Trophoblast cell (in vitro differentiated cells and primary cell): ENCODE measurements at regions not wholly inside any gene's neighbourhood (a gene's known extent, or its start where the extent isn't known, plus 50 kb on each side); places are given as distances from the start of the nearest gene placed in this dataset.
A peak's percentile ranks its signal among the peaks of the same experiment; 100 is the strongest.

Experiments used
- DNase-seq, 2 donors: peaks; one replicate each; pipeline ENCODE4 v3.0.0-alpha.2; 2016
- H2AFZ ChIP-seq: 2 replicates; pipeline ENCODE4 v1.6.1; 2013; ENCODE audit warnings: low read length, moderate library complexity, mild to moderate bottlenecking; ENCODE audit not compliant: insufficient read depth, poor library complexity
- H2AK5ac ChIP-seq: 2 replicates; pipeline ENCODE4 v1.6.1; 2013; ENCODE audit warnings: mild to moderate bottlenecking, low read length
- H2BK120ac ChIP-seq: 2 replicates; pipeline ENCODE4 v1.6.1; 2013; ENCODE audit warnings: low read length, mild to moderate bottlenecking, moderate library complexity; ENCODE audit not compliant: insufficient read depth, poor library complexity
- H2BK12ac ChIP-seq: 2 replicates; pipeline ENCODE4 v1.6.1; 2013; ENCODE audit warnings: mild to moderate bottlenecking, low read length, moderate library complexity
- H2BK5ac ChIP-seq: 2 replicates; pipeline ENCODE4 v1.6.1; 2013; ENCODE audit warnings: low read length, low read depth, moderate library complexity, mild to moderate bottlenecking; ENCODE audit not compliant: poor library complexity
- H3K14ac ChIP-seq: 2 replicates; pipeline ENCODE4 v1.6.1; 2013; ENCODE audit warnings: mild to moderate bottlenecking, low read length
- H3K18ac ChIP-seq: 2 replicates; pipeline ENCODE4 v1.6.1; 2013; ENCODE audit warnings: mild to moderate bottlenecking, low read length
- H3K23ac ChIP-seq: 2 replicates; pipeline ENCODE4 v1.6.1; 2013; ENCODE audit warnings: low read length
- H3K27ac ChIP-seq: 2 replicates; pipeline ENCODE4 v1.5.1; 2013; ENCODE audit warnings: low read depth, mild to moderate bottlenecking, inconsistent platforms, low read length, moderate library complexity
- H3K27me3 ChIP-seq: 2 replicates; pipeline ENCODE4 v1.6.1; 2013; ENCODE audit warnings: inconsistent platforms, mild to moderate bottlenecking, low read length, moderate library complexity; ENCODE audit not compliant: insufficient read depth
- H3K36me3 ChIP-seq, 2 experiments: 1 replicate in 1 of 2; 2 replicates in 1 of 2; pipeline ENCODE4 v1.6.1; 2013; ENCODE audit warnings: low read length in 2 of 2, mild to moderate bottlenecking in 2 of 2, moderate library complexity in 1 of 2; ENCODE audit not compliant: insufficient read depth in 2 of 2, control insufficient read depth in 1 of 2
- H3K4ac ChIP-seq: 2 replicates; pipeline ENCODE4 v1.6.1; 2013; ENCODE audit warnings: low read depth, mild to moderate bottlenecking, low read length, moderate library complexity
- H3K4me1 ChIP-seq, 2 experiments: 1 replicate in 1 of 2; 2 replicates in 1 of 2; pipeline ENCODE4 v1.6.1; 2013; ENCODE audit warnings: low read length in 2 of 2, mild to moderate bottlenecking in 2 of 2, moderate library complexity in 1 of 2; ENCODE audit not compliant: insufficient read depth in 2 of 2, control insufficient read depth in 1 of 2
- H3K4me2 ChIP-seq: 2 replicates; pipeline ENCODE4 v1.6.1; 2013; ENCODE audit warnings: inconsistent platforms, mild to moderate bottlenecking, low read length, moderate library complexity
- H3K4me3 ChIP-seq: 2 replicates; pipeline ENCODE4 v1.5.1; 2013; ENCODE audit warnings: mild to moderate bottlenecking, low read depth, low read length, inconsistent platforms
- H3K79me1 ChIP-seq: one replicate; pipeline ENCODE4 v1.6.1; 2013; ENCODE audit warnings: low read length
- H3K79me2 ChIP-seq: 2 replicates; pipeline ENCODE4 v1.6.1; 2013; ENCODE audit warnings: low read length, mild to moderate bottlenecking; ENCODE audit not compliant: control insufficient read depth, insufficient read depth, poor library complexity
- H3K9ac ChIP-seq: 2 replicates; pipeline ENCODE4 v1.6.1; 2013; ENCODE audit warnings: mild to moderate bottlenecking, low read length
- H3K9me3 ChIP-seq: 2 replicates; pipeline ENCODE4 v1.6.1; 2013; ENCODE audit warnings: low read depth, mild to moderate bottlenecking, control low read depth, inconsistent platforms, low read length; ENCODE audit not compliant: insufficient read depth
- H4K12ac ChIP-seq: 2 replicates; pipeline ENCODE4 v1.6.1; 2013; ENCODE audit warnings: low read depth, mild to moderate bottlenecking, low read length, moderate library complexity
- H4K8ac ChIP-seq: 2 replicates; pipeline ENCODE4 v1.6.1; 2013; ENCODE audit warnings: low read depth, mild to moderate bottlenecking, low read length, moderate library complexity
- H4K91ac ChIP-seq: one replicate; pipeline ENCODE4 v1.6.1; 2013; ENCODE audit warnings: low read depth, mild to moderate bottlenecking, low read length, moderate library complexity
- WGBS: extraction: QIAGEN DNeasy Blood & Tissue Kit; methylation state at CpG from one replicate; pipeline ENCODE4 v1.1.7; 2013; ENCODE audit warnings: missing lambda C conversion rate; ENCODE audit not compliant: insufficient read length, insufficient coverage; ENCODE audit errors: extremely low coverage; 5-methylcytosine and 5-hydroxymethylcytosine counted together

DNA sequence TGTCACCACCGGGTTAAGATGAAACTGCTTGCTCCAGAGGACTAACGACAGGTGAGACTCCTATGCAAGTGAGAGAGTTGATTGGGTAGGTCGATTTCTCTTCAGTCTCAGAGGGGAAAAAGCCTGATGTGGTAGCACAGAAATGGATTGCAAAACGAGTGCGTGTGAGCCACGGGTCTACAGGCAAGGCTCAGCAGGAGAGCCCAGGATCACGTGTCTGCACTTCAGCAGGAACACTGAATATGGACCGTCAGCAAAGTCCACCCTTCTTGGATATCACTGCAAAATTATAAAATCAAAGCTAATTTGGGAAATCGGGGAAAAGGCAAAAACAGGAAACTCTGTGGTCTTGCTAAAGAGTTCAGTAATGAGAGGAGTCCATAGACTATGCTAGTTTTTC is 107.7 kb upstream of the ZNF648 start:
- Histone ChIP-seq H3K23ac (no peak overlapping the region), H3K18ac (no peak overlapping the region), H3K4me2 (no peak overlapping the region), H3K27ac (no peak overlapping the region), H4K8ac (no peak overlapping the region), H2BK120ac (no peak overlapping the region), H3K4me3 (no peak overlapping the region), H2AK5ac (no peak overlapping the region), H3K4me1 (no peaks in the 10 kb centered on the region), H3K9ac (no peak overlapping the region), H3K27me3 (no peaks in the 10 kb centered on the region), H4K91ac (no peak overlapping the region), H2AFZ (no peak overlapping the region), H3K14ac (no peak overlapping the region), H3K79me1 (no peaks in the 10 kb centered on the region), H3K4ac (no peak overlapping the region), H2BK12ac (no peak overlapping the region), H3K36me3 (no peaks in the 10 kb centered on the region), H3K79me2 (no peaks in the 10 kb centered on the region), H4K12ac (no peak overlapping the region), H3K9me3 (no peaks in the 10 kb centered on the region), H2BK5ac (no peak overlapping the region)
- DNase-seq: no peak
- no CpG with 5 or more reads among the region's 9 CpGs for WGBS

DNA sequence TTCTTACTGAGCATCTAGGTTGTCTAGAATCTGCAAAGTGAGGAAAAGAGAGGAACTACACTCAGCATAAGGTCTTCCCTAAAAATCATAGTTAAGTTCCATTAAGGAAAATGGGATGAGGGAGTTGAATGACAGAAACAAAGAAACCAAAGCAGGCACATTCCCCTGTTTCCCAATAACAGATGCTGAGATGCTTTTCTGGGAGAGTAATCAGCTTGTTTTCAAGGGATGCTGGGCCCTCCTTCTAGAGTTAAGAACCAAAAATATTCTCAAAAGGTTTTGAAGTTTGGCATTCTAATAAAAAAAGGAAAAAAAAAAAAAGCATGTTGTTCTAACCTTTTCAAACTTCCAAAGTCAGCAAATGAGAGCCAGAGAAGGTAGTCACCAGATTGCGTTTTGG is 105.2 kb upstream of the ZNF648 start:
- Histone ChIP-seq H2AK5ac (no peak overlapping the region), H3K79me2 (no peaks in the 10 kb centered on the region), H3K14ac (no peak overlapping the region), H2AFZ (no peak overlapping the region), H2BK12ac (no peak overlapping the region), H4K12ac (no peak overlapping the region), H3K18ac (no peak overlapping the region), H3K4me1 (no peaks in the 10 kb centered on the region), H2BK120ac (no peak overlapping the region), H3K79me1 (no peaks in the 10 kb centered on the region), H3K4me3 (no peak overlapping the region), H3K23ac (no peak overlapping the region), H3K27ac (no peak overlapping the region), H4K8ac (no peak overlapping the region), H3K9ac (no peak overlapping the region), H3K4ac (no peak overlapping the region), H3K27me3 (no peaks in the 10 kb centered on the region), H2BK5ac (no peak overlapping the region), H3K36me3 (no peaks in the 10 kb centered on the region), H3K9me3 (no peaks in the 10 kb centered on the region), H3K4me2 (no peak overlapping the region), H4K91ac (no peak overlapping the region)
- peak in 1 of 2 donors; percentile 47 for DNase-seq
- WGBS: no CpG with 5 or more reads among the region's 1 CpG

DNA sequence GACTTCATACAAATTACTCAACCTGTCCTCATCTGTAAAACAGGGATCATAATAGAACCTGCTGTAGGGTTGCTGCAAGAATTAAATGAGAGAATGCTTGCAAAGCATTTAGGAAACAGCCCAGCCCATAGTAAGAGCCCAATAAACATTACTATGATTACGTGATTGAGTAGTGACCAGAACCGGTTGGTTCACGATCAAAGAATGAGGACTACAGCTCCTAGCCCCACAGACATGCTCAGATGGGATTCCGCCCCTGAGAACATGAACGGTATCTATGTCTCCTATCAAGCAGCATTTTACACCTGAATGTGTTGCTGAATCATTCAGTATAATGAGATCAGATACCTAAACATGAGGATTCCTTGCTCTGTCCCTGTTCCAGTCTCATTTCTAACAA is 104.8 kb upstream of the ZNF648 start:
- Histone ChIP-seq H3K9me3 (no peaks in the 10 kb centered on the region), H2BK120ac (no peak overlapping the region), H3K14ac (no peak overlapping the region), H2AK5ac (no peak overlapping the region), H4K91ac (no peak overlapping the region), H3K4me1 (no peaks in the 10 kb centered on the region), H3K18ac (no peak overlapping the region), H3K27ac (no peak overlapping the region), H2BK12ac (no peak overlapping the region), H3K9ac (no peak overlapping the region), H4K8ac (no peak overlapping the region), H3K23ac (no peak overlapping the region), H3K27me3 (no peaks in the 10 kb centered on the region), H4K12ac (no peak overlapping the region), H3K4me3 (no peak overlapping the region), H3K79me1 (no peaks in the 10 kb centered on the region), H3K4me2 (no peak overlapping the region), H2BK5ac (no peak overlapping the region), H3K79me2 (no peaks in the 10 kb centered on the region), H3K4ac (no peak overlapping the region), H2AFZ (no peak overlapping the region), H3K36me3 (no peaks in the 10 kb centered on the region)
- WGBS: no CpG with 5 or more reads among the region's 5 CpGs
- peak; percentile 53 to 69 for DNase-seq

DNA sequence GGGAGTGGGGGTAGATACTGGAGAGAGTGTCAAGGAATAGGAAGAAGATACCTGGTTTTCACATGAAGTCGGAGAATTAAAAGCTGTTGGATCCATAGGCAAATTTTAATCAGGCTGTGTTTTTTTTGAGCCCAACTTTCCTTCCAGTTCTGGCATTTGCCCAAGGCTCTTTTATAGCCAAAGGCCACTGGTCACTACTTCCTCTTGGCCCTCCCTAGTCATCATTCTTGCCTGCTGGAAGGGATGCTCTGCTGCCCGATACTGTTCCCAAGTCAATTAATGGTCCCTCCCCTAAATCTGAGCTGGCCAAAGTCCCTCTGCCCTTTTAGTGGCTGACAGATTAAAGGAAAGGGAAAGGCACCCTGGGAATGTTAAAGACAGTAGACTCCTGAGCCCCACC is 102.8 kb upstream of the ZNF648 start:
- no peaks in the 10 kb centered on the region for H3K79me2 ChIP-seq
- H3K79me1 ChIP-seq: no peaks in the 10 kb centered on the region
- H4K12ac ChIP-seq: no peak overlapping the region
- H3K27me3 ChIP-seq: no peaks in the 10 kb centered on the region
- H3K4me2 ChIP-seq: no peak overlapping the region
- no peak overlapping the region for H2AFZ ChIP-seq
- no peak overlapping the region for H3K4me3 ChIP-seq
- no peak overlapping the region for H2BK120ac ChIP-seq
- DNase-seq: no peak
- H3K14ac ChIP-seq: no peak overlapping the region
- no peak overlapping the region for H3K18ac ChIP-seq
- H3K4ac ChIP-seq: no peak overlapping the region
- no peak overlapping the region for H4K8ac ChIP-seq
- H2BK5ac ChIP-seq: no peak overlapping the region
- no peak overlapping the region for H2AK5ac ChIP-seq
- H3K23ac ChIP-seq: no peak overlapping the region
- no CpG with 5 or more reads among the region's 2 CpGs for WGBS
- no peak overlapping the region for H4K91ac ChIP-seq
- no peaks in the 10 kb centered on the region for H3K36me3 ChIP-seq
- H2BK12ac ChIP-seq: no peak overlapping the region
- no peak overlapping the region for H3K27ac ChIP-seq
- H3K9me3 ChIP-seq: no peaks in the 10 kb centered on the region
- H3K4me1 ChIP-seq: no peaks in the 10 kb centered on the region
- H3K9ac ChIP-seq: no peak overlapping the region
